Middle frontal gyrus (tissue), 1 donor: ENCODE measurements at regions not wholly inside any gene's neighbourhood (a gene's known extent, or its start where the extent isn't known, plus 50 kb on each side); places are given as distances from the start of the nearest gene placed in this dataset.
"Not testable (repeated sequence)": the region's sequence is repeated elsewhere in the genome, so short reads cannot be mapped to it uniquely, and the experiment has no call there.

Source experiments
- DNase-seq: peaks from one replicate; pipeline ENCODE4 v3.0.0-alpha.2; 2015; ENCODE audit warnings: low spot score; ENCODE audit errors: extremely low spot score

DNA sequence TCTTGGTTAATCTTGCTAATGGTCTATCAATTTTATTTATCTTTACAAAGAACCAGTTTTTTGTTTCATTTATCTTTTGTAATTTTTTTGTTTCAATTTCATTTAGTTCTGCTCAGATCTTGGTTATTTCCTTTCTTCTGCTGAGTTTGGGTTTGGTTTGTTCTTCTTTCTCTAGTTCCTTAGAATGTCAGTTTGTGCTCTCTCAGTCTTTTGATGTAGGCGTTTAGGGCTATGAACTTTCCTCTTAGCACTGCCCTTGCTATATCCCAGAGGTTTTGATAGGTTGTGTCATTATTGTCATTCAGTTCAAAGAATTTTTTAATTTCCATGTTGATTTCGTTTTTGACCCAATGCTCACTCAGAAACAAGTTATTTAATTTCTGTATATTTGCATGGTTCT lies 97.1 kb upstream of the CHST15 start:
- DNase-seq = not testable (repeated sequence)

DNA sequence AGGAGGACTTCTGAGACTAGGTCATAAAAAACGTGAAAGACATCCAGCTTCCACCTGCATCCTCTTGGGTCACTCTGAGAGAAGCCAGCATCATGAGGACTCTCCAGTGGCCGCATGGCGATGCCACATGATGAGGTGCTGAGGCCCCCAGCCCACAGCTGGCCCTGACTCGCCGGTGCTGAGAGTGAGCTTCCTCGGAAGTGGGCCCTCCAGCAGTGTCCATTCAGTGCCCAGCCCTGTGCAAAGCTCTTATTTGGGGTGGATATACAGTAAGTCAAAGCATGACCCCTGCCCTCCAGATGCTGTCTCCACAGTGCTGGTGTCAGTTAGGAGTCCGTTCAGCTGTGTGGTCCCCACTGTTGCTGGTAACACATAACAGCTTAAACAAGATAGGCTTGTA lies 93.6 kb upstream of the CHST15 start:
- DNase-seq = no peak

DNA sequence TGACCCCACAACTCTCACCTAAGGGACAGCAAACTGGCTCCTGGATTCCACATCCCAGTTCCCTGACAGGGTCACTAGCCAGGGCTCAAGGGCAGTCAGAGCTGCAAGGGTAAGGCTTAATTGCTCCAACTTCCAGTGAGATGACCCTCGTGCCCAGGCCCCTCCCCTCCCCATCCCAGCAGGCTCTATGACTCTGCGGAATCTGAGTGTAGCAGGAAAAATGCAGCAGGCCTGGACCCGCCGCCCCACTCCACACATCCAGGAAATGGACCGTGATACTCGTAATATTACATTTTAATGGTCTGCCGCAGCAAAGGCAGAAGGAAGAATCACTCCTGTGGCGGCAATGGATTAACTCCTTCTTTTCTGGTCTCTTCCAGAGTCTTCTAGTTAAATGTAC lies 91.7 kb upstream of the CHST15 start:
- DNase-seq = no peak

DNA sequence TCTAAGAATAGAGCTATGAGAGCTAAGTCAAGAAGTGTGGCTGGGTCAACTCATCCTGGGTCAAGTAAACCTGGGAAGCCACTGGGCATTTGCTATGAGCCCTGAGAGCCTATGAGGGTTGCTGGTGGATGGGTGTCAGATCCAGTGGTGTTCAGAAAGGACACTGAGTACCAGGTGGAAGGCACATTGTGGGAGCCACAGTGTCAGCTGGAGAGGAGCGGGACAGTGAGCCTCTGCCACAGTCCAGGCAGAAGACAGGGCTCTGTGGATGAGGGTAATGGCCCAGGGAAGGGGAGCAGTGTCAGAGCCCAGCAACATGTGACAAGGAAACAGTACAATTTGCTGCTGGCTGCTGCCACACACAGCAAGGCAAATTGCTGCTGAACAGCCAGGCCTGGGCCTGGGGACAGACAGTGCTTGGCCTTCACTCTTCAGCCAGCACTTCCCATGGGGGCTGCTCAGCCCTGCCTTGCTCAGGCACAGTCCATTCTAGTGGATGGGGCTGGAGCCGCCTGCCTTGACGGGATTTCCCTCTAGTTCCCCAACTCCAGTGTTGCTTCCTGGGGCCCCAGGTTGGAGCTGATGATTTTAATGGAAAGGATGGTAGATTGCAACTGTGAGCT lies 90.9 kb upstream of the CHST15 start:
- no peak for DNase-seq

DNA sequence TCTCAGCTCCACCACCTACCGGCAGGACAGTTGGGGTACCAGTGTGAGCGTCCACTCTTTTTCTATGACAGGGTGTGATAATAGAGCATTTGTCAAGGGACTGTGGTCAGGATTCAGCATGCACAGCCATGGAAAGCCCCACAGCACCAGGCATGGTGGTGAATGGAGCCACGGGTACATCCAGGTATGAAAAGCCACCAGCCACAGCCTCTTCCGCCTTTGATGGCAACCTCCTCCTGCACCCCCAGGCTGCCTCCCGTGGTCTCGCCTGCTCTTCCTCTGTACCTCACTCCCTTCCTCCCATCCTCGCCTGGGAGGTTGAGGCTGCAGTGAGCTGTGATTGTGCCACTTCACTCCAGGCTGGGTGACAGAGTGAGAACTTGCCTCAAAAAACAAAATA lies 90.2 kb upstream of the CHST15 start:
- DNase-seq = no peak

DNA sequence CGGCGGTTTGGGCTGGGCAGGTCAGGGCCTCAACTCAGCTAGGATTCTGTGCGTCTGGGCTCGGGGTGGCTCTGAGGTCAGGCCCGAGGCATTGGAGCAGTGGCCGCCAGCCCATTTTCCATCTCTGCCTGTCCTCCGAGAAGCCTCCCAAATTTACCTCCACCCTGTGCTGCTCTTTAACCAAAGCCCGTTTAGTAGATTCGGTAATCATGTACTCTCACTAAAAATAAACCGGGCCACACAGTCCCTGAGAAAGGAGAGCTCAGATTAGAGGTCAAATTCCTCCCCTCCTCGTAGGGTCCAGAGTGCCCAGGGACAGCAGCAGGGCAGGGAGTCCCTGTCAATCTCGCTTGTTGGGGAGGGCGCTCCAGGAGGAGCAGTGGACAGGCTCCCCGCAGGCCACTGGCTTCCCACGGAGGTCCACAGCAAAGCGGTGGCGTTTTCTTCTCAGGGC lies 88.7 kb upstream of the CHST15 start:
- no peak for DNase-seq

DNA sequence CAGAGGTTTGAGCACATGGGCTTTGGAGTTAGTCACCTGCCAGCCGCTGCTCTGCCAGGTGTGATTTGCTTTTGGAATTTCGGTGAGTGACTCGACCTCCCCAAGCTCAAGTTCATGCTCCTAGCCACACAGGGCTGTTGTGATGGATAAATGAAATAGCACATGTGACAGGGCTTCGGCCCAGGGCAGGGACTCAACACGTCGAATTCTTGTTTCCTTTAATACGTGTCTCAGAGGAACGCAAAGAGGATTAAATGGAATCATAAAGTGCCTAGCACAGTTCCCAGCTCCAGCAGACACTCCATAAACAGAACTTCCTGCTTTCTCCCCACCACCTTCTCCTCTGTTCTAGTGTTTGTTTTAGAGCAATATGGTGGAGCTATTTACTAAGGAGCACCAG lies 88.3 kb upstream of the CHST15 start:
- DNase-seq = no peak

DNA sequence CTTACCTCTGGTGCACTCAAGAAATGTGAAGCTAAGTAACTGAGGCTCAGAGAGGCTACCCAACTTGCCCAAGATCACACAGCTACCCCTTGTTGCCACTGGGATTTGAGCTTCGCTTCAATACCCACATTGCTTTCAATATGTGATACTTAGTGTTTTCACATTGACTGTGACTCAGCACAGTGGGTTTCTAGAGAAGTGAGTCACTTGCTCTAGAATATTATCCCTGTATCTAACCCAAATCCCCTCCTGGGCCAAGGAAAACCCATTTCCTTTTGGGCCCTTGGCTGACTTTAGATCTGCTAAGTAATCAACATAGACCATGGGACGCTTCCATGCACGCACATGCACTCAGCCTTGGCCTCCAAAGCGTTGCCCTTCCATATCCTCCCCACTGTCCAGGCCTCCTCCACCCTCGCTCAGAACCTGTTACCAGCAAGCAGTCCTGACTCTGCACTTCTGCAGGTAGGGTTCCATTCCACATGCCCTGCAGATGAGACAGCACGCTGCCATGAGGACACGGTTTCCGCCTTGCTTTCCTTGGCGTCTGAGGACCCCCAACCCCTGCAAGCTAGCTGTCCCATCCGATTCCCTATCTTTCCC lies 87.7 kb upstream of the CHST15 start:
- DNase-seq = no peak

DNA sequence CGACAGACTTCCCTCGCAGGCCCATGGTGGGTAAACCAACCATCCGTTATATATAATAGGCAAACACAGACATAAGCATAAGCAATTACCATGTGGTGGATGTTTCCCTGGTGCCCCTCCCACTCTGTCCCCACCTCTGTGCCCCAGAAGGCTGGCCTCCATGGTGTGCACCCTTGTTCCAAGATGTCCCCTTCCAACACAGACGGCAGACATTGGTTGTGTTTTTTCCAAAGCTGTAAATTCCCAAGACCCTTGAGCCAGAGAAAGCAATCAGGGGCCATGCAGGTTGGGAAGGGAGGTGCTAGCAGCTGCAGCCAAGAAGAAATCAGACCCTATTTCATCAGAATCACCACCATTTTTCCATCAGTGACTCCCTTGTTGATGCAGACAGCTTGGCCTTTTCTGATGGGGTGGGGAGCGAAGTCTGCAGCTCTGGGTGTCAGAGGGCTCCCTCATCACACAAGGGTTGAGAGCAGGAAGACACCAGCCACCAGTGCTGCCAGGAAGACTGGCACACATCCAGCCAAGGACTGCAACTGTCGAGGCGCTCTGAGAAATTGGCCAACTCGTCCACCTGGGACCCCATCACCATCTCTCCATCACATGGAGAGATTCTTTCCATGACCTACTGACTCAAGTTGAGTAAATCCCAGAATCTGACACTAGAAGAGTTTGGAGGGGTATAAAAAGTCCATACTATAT lies 86.8 kb upstream of the CHST15 start:
- DNase-seq = no peak

DNA sequence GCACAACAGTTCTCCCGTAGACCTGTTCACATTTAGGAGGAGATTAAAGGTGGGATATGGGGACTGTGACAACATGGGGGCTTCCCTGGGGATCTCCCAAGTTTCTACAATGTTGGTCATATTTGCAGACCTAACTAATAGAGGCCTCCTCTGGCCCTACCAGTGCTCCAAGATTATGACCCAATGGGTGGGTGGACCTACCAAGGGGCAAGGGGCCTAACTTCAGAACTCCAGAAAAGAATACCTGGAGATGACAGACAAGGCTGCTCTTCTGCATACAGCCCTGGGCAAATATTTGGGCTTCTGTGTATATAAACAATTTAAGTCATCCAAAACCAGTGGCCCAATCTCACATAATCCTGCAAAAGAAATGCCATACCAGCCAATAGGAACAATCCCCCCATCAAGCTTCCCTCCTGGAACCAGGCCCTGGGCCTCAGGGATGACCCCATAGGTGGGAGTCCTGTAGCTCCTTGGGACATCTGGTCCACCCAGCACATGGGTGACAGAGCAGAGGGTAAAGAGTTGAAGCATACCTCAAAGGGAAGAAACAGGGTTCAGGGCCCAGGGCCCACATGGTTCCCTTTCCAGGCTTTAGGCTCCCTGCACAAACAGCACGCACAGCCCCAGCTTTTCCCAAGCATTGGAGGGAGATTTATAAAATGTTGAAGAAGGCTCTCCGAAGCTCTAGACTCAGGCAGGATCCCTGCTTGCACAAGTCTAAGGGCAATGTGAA lies 86.1 kb upstream of the CHST15 start:
- DNase-seq = no peak

DNA sequence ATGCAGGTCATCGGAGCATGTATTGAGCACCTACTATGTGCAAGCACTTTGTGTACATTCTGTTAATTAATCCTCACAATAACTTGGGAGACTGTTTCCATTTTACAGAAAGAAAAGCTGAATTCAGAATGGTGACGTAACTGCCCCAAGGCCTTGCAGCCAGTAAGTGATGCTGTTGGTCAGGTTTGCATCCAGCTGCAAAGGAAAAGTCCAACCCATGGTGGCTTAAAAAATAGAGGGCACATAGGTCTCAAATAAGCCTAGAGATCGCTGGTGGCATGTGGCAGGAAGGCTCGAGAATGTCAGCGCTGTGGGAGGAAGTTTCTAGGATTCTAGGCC lies 83.8 kb upstream of the CHST15 start:
- no peak for DNase-seq

DNA sequence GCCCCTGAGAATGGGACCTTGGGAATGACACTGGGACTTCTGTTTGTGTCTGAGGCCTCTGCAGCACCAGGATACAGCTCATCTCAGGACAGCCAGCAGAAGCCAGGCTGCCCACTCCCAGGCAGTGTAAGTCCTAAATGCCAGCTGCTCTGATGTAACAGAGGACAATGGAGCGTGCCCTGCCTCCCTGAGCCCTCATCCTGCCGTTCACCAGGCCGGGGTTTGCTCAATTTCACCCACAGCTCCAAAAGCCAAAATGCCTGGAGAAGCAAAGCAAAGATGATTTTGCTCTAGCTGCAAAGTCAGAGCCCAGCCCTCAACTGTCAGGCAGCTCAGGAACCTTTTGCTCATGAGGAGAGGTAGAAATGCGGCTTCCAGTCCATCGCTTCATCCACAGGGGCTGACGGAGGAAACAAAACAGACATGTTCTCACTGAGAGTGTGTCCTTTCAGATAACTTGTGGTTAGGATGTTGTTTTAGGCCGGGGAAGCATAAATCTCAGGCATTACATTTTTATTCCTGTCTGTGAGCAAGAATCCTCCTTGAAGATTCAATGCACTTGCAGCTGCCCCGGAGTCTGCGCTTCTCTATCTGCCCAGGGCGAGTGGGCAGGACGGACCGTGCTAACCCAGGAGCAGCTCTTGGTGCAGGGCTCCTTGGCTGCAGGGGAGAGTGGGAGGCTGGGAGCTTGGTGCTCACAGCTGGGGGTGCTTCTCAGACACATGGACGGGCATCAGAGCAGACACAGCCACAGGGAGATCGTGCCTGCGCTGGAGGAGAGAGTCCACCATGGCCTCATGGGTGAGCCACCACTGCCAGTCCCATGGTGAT lies 83.2 kb upstream of the CHST15 start:
- no peak for DNase-seq

DNA sequence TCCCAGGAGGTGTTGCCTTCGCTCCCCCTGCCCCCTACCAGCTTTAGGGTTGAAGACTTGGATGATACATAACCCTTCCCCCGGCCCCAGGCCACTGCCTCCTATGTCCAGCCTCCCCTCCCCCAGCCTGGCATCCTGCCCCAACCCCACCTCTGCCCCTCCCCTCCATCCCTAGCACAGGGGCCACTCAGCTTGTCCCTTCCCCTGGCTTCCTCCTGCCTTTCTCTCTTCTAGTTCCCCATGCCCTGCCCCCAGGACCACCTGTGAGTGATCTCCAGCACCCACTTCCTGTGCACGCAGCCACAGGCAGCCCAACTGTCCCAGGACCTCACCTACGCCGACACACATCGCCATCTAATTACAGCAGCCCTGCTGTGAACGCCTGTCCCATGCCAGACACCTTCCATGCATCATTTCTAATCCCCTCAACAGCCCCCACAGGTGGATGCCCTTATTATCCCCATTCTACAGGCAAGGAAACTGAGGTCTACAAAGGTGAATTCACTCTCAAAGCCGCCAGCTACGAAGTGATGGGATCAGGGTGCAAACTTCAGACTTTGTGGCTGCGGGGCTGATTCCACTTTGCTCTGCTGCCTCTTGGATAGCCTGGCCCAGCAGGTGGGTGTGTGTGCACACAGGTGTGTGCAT lies 82.4 kb upstream of the CHST15 start:
- no peak for DNase-seq

DNA sequence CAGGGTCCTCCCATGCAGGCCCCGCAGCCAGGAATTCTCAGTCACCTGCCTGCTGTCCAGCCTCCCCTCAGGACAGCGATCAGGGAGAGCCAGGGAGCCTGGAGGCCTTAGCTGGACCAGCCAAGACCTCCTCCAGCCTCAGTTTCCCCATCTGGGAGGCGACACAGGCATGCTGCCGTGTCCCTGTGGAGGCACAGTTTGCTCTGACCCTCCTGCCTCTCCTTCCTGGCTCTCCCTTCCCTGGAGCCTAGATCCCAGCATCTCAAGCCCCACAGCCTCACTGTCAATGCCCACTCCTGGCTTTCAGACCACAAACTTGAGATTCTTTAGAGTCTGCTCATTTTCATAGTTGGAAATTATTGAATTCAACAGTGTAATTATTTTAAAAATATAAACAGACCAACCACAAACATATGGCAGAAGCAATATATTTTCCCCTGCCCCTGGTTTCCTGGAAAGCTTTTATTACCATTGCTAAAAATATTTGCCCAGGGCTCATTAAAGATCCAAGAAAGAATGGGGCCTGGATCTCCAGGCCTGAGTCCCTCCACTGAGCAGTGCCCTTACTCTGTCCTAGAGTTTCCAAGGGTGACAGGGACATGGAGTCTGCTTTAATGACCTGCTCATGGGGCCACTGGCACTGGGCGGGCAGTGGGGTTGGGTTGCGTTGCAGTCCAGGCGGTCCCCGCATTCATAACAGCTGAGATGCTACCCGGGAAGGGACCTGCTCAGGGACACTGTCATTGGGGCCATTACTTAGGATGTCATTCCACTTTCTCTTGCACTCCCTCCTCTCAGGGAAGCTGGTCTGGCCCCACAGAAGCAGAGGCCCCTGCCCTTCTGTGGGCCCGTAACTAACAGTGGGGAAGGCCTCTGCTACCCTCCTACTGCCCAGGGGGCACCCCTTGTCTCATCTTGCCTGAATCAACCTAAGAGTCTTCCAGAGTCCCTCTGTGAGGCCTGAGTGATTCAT lies 81.6 kb upstream of the CHST15 start:
- no peak for DNase-seq

DNA sequence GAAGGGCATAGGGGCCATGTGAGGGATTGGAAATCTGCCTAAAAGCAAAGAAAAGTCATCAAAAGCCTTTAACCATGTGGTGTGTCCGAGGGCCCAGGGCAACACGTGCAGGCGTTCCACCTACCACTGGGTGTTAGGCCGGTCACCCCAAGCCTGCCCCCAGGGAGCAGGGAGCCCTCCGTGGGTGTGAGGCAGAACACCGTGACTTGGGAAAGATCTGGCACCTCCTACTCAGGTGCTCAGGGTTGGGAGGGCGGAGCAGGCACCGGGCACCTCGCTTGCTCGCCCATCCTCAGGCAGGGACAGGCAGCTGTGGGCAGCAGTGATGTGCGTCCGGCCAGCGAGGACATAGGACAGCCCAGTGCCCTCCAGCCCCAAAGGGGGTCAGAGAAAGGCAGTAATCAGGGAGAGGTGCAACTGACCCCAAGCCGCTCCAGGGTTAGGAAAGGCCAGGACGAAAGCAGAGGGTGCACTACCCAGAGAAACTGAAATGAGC lies 80.7 kb upstream of the CHST15 start:
- no peak for DNase-seq

DNA sequence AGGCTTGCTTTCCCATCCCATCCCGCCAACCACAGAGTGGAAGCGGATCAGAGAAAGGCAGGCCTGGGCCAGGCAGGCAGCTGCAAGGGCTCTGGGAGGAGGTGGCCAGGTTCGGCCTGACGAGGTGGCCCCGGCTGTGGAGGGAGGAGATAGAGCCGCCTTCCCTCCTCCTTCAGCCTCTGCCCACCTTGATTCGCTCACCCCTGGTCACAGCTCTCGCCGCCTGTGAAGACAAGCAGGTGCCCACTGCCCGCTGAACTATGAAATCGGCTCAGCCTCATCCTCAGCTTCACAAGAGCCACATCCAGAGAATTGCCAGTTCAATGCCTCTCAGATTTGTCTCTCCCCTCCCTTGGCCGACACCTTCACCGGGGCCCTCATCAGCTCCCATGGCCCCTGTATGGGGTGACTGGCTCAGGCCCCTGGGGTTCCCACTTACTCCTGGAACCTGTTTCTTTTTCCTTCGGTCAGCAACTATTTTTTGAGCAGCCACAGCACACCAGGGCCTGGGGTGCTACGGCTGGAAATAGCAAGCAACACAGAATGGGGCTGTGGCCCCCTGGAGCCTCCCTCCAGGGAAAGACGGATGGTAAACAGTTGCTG lies 80.0 kb upstream of the CHST15 start:
- no peak for DNase-seq

DNA sequence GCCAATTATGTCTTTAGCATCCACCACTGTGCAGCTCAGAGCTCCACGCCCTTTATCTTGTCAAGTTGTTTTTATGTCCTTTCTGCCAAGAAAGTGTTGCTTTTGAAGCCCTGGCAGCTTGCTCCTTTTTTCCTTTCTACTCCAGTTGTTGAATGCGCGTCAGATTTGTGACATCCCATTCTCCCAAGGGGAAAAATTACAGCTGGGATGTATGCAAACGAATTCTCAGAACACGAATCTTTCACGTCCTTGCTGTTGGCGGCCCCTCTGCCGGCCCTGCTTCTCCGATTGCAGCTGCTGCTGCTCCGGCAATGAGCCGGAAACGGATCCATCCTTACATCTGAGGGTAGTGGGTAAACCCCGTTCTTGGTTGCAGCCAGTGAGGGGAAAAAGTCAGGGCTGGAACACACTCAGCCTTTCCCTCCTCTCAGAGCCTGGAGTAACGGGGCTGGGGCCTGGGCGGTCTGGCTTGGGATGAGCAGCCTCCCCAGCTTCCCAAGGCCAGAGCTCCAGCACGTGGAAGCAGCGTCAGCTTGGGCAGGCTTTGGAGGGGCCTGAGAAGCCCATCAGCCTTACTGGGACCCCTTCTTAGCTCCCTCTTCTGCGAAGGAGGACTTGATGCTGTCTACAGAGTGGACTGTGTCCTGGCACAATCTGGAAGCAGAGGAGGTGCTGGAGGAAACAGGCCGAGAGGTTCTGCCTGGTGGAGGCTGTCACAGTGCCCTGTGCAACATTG lies 79.0 kb upstream of the CHST15 start:
- no peak for DNase-seq

DNA sequence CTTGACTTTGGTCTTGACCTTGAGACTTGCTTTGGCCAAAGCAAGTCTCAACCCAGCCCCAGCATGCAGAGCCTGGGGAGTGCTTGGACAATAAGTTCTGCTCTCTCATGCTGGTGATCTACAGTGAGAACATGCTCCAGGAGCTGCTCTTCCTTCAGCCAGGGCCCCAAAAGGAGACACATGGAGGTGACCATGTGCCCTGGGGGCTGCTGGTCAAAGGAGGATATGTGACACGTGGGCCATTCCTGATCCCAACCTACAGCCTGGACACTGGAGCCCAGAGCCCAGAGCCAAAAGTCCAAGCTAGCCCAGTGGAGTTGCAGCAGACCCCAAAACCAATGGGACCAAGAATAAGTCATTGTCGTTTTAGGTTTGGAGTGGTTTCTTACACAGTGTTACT lies 78.2 kb upstream of the CHST15 start:
- no peak for DNase-seq

DNA sequence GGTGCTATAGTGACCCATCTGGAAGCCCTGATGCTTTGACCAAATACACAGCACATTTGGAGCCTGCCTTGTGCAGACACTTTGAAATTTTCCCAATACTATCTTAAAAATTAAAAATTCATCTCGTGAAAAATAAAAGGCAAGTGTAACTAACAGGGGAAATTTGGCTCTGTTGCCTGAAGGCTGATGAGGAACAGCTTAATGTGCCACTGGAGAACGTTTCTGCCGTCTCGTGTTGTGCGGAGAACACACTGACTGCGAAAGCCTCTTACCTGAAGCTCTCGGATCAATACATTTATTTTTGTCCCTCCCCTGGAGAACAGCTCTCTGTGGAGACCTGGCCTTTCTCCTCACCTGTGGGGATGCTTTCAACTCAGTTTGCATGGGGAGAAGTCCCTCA lies 77.2 kb upstream of the CHST15 start:
- no peak for DNase-seq
